Cardiac fibroblast (primary cell): ENCODE measurements at regions not wholly inside any gene's neighbourhood (a gene's known extent, or its start where the extent isn't known, plus 50 kb on each side); places are given as distances from the start of the nearest gene placed in this dataset.

Experiments used
- DNase-seq, 2 donors: peaks; one replicate each; pipeline versions ENCODE4 v3.0.0 to v3.0.0-alpha.2; 2010; ENCODE audit warnings: low read depth in 2 of 2
- H3K4me3 ChIP-seq, 2 donors: replicated peaks in 1 of 2; 1 replicate in 1 of 2; 2 replicates in 1 of 2; pipeline ENCODE4 v1.5.1; 2011; ENCODE audit warnings: low read depth in 2 of 2, low read length in 2 of 2, mild to moderate bottlenecking in 2 of 2, moderate library complexity in 1 of 2
- CTCF ChIP-seq: IDR thresholded peaks from one replicate; pipeline ENCODE4 v1.5.1; 2011; ENCODE audit warnings: low read depth, mild to moderate bottlenecking, low read length, inconsistent platforms

- H3K4me3 ChIP-seq, result no peak overlapping the region
- TF ChIP-seq CTCF, result no peak
- peak; percentile 90 to 93 for DNase-seq
Observed at GRCh38 chr2:42930025-42930581, 137.7 kb upstream of the HAAO start.

GRCh38 chr2:42929546-42930024 lies 137.2 kb upstream of the HAAO start:
- H3K4me3 ChIP-seq, result no peak overlapping the region
- DNase-seq, result no peak
- no peak for TF ChIP-seq CTCF

- H3K4me3 ChIP-seq, result no peak overlapping the region
- peak; percentile 66 for TF ChIP-seq CTCF
- DNase-seq, result peak; percentile 54 to 69
Observed at GRCh38 chr2:42928692-42929545, 136.5 kb upstream of the HAAO start.

GRCh38 chr2:42928161-42928691 lies 135.8 kb upstream of the HAAO start:
- no peak for DNase-seq
- TF ChIP-seq CTCF, result no peak
- no peak overlapping the region for H3K4me3 ChIP-seq

GRCh38 chr2:42927334-42928160 lies 135.2 kb upstream of the HAAO start:
- no peak for TF ChIP-seq CTCF
- H3K4me3 ChIP-seq, result no peak overlapping the region
- DNase-seq, result no peak
